NCI-H1417 (cell line): ENCODE measurements at regions not wholly inside any gene's neighbourhood (a gene's known extent, or its start where the extent isn't known, plus 50 kb on each side); places are given as distances from the start of the nearest gene placed in this dataset.
"Not testable (repeated sequence)": the region's sequence is repeated elsewhere in the genome, so short reads cannot be mapped to it uniquely, and the experiment has no call there.

ENCODE experiments used
- DNase-seq, 3 experiments: peaks; one replicate each; lab custom pipeline; 2025; lab: John Stamatoyannopoulos, UW

- DNase-seq = peak; percentile 64 to 77 (median 75)
Observed at GRCh38 chr2:47653902-47654789, 83.4 kb upstream of the KCNK12 start.

- no peak for DNase-seq
Observed at GRCh38 chr2:47653036-47653435, 82.3 kb upstream of the KCNK12 start.

- DNase-seq = peak in 2 of 3 experiments; percentile 26 to 89
Observed at GRCh38 chr2:47652061-47652690, 81.4 kb upstream of the KCNK12 start.

DNA sequence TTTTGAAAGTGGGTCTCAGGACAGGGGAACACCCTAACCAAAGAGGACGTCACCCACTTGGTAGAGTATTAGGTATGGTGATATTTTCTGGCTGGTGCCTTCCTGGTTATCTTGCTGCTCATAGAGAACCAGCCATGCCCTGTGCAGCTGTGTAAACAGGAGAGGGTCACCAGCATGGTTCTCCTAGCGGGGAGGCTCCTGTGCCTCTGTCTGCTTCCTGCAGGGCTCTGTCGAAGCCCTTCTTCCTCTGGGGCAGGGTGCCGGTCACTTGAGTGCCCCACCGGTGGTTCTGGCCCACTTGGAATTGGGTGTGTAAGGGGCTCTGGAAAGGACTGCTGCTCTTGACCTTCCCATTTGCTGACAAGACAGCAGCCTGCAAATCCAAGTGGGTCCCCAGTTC lies 80.5 kb upstream of the KCNK12 start:
- peak; percentile 55 to 76 (median 59) for DNase-seq

DNA sequence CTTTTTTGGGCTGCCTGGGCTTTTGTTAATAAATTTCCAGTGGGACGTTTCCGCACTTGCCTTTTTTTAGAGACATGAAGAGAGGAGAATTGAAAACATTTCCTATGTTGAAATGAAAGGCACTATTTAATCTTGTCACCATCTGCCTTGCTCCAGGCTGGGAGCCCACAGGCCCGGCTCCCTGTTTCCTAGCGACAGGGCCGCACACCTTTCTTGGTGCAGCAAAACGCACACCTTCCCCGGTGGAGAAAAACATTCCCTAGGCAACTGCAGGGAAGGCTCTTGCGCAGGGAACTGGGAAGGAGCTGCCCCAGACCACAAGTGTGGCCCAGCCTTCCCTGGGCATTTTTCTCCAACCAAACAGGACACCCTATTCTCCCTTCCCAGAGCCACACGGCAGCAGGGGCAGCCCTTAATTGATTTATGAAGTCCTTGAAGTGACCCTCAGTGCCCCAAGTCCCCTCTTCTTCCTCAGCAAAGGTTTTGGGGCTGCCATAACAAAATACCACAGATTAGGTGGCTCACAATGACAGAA lies 79.3 kb upstream of the KCNK12 start:
- DNase-seq = no peak

- peak in 1 of 3 experiments; percentile 65 for DNase-seq
Observed at GRCh38 chr2:47645246-47645645, 74.5 kb upstream of the KCNK12 start.

- peak in 1 of 3 experiments; percentile 86 for DNase-seq
Observed at GRCh38 chr2:47644351-47644750, 73.6 kb upstream of the KCNK12 start.

DNA sequence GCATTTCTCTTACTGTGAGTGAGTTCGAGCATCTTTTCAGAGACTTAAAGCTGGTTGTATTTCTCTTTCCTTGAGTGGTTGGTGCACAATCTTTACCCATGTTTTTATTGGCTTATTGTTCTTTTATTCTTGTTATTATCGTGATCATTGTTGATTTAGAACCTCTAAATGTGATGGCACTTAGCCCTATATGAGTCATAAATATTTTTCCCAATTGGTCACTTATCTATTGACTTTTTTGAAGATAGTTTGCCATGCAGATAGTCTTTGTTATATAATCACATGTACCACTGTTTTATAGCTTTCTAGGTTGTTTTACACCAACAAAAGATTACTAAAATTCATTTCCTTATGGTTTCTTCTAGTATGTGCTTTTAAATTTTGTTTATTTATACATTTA lies 70.6 kb upstream of the KCNK12 start:
- no peak for DNase-seq

GRCh38 chr2:47640356-47640755 lies 69.6 kb upstream of the KCNK12 start:
- no peak for DNase-seq

- no peak for DNase-seq
Observed at GRCh38 chr2:47639467-47639866, 68.7 kb upstream of the KCNK12 start.

DNA sequence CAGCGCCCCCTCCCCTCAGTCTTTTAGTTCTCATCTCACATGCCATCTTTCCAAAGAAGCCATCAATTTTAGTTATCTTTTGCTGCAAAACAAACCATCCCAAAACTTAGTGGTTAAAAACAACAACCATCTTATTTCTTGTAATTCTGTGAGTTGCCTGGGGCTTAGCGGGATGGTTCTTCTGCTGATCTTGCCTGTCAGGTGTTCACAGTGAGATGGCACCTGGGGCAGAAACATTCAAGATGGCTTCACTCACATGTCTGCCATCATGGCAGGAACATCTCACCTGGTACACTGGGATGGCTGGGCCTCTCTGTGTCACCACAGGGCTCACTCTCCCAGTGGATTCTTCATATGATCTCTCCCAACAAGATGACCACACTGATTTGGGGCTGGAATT lies 67.6 kb upstream of the KCNK12 start:
- DNase-seq = no peak

DNA sequence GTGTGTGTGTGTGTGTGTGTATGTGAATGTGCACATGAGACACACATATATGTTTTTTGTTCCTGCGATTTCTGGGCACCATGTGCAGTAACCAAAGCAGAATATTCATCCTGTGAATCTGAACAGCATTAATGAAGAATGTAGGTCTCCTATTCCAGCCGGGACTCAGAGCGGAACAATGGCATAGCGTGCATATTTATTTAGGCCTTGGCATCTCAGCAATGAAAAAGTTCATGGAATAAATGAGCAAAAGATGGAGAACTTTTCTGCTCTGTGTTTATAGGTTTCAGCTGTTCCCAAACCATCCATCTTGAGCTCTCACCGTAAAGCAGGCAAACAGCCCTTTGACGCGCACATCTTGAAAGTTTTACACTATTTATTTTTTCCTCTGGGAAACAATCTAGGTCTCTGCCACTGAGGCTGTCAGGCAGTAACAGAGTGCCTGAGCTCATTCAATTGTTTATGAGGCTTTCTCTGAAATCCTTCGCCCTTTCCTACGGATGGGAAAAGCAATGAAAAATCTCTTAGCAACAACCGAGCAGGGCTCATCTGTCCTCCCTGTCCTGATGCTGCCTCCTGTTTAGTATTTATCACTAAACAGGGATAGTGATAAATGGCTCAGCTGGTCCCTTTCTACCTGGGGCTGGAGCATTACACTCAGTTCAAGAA lies 65.9 kb upstream of the KCNK12 start:
- no peak for DNase-seq

- DNase-seq = no peak
Observed at GRCh38 chr2:47636176-47636575, 65.4 kb upstream of the KCNK12 start.

- no peak for DNase-seq
Observed at GRCh38 chr2:47632754-47633153, 62.0 kb upstream of the KCNK12 start.

DNA sequence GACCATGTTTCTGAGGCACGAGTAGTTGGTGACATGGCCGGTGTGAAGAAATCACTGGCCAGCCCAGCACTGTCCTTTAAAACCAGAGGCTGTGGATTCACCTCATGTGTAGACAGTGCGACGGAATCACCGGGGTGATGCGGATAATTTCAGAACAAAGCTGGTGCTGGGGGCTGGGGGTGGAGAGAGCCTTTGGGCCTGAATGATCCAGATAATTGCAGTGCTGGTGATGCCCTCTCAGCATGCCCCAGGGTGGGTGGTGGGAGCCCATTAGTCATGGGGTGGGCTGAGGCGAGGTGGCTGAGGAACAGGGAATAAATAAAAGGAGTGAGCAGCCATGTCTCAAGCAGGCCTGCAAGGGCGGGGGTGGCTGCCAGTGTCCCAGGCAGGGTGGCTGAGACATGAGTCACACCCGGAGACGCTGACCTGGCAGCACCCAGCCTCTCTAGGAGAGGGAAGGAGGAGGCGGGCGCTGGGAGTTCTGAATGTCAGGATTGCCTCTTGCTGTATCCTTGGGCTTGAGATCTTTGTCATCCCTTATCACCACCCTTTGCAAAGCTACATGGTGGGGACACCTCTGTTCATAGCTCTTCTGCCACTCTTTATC lies 61.1 kb upstream of the KCNK12 start:
- DNase-seq = no peak

DNA sequence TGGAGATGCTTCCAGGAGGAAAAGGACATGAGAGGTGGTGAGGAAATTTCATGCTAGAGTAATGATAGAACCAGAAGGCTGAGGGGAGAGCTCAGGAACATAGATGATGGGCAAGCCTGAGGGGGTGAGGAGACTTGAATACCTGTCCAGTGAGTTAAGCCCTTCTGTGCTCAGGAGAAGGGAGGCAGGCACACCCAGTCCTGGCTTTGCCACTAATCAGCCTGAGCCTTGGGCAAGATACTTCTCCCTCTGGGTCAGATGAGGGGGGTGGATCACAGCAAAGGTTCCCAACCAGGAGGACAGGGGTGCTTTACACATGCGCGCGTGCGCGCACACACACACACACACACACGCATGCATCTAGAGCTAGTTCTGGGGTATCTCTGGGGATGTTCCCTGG lies 60.5 kb upstream of the KCNK12 start:
- DNase-seq = no peak

DNA sequence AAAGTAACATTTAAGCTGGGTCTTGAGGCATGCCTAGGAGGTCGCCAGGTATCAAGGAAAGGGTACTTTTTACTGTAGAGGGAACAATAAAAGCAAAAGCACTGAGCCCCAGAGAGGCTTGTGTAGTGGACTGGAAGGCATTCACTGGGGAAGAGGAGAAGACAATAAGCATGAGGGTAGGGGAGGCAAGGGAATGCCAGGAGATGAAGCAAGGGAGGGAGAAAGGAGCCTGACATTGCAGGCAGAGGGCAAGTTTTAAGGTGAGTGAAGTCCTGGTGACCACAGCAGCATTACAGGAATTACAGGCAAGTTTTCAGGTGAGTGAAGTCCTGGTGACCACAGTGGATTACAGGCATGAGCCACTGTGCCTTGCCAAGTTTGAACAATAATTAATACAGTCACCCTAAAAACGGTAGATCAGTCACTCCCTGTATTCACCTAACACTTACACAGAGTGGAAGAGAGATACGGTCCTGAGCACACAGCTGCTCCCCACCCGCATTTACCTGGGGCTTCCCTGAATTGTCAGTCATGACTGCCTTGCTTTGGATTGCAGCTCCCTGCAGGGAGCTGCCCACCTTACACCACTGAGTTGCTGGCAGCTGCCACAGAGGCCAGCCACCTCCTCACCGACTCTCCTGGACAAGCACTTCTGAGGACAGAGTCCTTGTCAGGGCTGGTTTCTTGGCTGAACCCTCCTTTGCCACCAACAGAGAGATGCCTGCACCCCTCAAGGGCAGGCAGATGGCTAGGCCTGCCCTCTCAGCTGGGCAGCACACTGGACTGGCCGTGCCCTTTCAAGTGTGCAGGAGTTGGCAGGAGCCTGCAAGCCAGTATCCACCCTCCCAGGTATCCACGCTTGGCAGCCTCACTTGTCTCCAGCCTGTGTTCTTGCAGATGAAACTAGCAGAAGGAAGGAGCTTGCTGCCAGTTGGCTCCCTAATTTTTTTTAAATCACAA lies 59.0 kb upstream of the KCNK12 start:
- no peak for DNase-seq

- DNase-seq = no peak
Observed at GRCh38 chr2:47628904-47629303, 58.1 kb upstream of the KCNK12 start.

GRCh38 chr2:47626664-47627063 lies 55.9 kb upstream of the KCNK12 start:
- no peak for DNase-seq

DNA sequence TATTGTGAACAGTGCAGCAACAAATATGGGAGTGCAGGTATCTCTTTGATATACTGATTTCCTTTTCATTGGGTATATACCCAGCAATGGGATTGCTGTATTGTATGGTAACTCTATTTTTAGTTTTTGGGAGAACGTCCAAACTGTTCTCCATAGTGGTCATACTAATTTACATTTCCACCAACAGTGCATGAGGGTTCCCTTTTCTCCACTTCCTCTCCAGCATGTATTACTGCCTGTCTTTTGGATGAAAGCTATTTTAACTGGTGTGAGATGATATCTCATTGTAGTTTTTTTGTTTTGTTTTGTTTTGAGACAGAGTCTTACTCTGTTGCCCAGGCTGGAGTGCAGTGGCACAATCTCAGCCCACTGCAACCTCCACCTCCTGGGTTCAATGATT lies 52.4 kb upstream of the KCNK12 start:
- DNase-seq = not testable (repeated sequence)
